Activated CD4-positive, CD25-positive, alpha-beta regulatory T cell treated with anti-CD3 and anti-CD28 coated beads, Interleukin-2, amount 50 U/mL, for 24 hours (primary cell): ENCODE measurements at regions not wholly inside any gene's neighbourhood (a gene's known extent, or its start where the extent isn't known, plus 50 kb on each side); places are given as distances from the start of the nearest gene placed in this dataset.

Experiments
- ATAC-seq, 2 donors: fragments of 150-1000 bp; cut with Tn5 transposase; one replicate each; pipeline ENCODE4 v1.10.0; 2021; ENCODE audit warnings: mild to moderate bottlenecking in 1 of 2, moderate library complexity in 1 of 2

DNA sequence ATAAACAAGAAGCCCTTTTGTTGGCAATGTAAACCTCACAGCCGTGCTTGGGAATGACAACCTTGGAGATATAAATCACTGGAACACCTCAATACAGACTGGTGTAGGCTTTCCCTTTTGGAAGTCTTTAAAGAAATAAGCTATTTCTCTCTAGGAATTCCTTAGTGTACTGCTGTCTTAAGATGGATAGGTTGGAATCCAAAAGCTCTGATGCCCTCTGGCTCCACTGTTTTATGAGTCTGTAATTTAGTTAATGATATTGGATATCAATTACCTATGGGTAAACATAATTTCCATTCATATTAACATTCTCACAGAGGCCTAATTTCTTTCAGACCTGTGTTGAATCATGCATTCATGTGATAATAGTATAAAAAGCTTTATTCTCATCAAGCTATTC is 435.9 kb upstream of the MPDZ start:
- no peak for ATAC-seq

GRCh38 chr9:13707612-13708576 is 428.4 kb upstream of the MPDZ start:
- no peak for ATAC-seq

- no peak for ATAC-seq
These were observed 426.4 kb upstream of the MPDZ start for GRCh38 chr9:13705918-13706317.

GRCh38 chr9:13705373-13705772 is 425.9 kb upstream of the MPDZ start:
- no peak for ATAC-seq

DNA sequence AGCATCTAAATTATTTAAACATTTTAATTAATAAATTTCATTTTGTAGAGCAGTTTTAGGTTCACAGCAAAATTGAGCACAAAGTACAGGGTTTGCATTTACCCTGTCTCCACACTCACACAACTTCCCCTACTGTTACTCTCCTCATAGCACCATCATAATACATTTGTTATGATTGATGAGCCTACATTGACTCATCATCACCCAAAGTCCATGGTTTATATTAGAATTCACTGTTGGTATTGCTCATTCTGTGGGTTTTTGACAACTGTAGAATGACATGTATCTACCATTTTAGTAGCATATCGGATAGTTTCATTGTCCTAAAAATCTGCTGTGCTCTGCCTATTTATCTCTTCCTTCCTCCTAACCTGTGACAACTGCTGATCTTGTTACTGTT is 411.1 kb upstream of the MPDZ start:
- ATAC-seq = no peak

DNA sequence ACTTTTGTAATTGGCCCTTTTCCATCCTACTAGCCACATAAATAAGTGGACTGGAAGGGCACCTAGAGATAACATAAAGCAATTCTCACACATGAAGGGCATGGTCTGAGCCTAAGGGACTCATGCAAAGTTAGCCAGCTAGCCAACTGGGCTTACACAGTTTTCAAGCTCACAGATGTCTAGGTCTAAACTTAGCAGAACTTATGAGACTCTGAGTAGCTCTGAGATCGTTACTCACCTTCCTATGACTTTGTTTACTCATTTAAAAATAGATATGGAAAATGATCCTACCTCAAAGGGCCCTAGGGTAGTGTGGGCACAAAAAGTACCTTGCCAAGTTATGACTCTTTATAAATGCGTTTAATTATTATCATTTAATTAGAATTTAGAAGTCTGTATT is 410.4 kb upstream of the MPDZ start:
- ATAC-seq = no peak

DNA sequence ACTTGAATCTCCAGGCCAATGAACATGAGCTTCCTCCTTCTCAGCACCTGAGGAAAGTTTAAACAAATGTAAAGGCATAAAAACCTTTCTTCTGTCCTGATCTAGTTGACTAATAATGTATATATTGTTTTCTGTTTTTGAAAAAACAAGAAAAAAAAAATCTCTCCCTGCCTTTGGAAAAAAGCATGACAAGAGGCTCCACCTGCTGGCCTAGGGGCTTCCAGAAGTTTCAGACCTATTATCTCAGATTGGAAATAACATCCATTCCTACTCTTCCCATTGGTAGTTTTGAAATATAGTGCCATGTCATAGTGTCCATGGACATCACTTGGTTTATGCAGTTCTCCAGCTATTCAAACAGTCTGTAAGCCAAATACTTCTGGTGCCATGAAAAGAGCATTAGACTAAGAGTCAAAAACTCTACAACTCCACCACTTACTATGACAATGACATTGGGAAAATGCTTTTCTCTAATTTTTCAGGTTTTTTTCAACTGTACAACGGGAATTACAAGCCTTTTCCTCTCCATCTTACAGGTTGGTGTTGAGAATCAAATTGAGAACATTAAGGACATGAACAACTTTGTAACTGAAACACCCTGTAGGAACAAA is 409.6 kb upstream of the MPDZ start:
- no peak for ATAC-seq

DNA sequence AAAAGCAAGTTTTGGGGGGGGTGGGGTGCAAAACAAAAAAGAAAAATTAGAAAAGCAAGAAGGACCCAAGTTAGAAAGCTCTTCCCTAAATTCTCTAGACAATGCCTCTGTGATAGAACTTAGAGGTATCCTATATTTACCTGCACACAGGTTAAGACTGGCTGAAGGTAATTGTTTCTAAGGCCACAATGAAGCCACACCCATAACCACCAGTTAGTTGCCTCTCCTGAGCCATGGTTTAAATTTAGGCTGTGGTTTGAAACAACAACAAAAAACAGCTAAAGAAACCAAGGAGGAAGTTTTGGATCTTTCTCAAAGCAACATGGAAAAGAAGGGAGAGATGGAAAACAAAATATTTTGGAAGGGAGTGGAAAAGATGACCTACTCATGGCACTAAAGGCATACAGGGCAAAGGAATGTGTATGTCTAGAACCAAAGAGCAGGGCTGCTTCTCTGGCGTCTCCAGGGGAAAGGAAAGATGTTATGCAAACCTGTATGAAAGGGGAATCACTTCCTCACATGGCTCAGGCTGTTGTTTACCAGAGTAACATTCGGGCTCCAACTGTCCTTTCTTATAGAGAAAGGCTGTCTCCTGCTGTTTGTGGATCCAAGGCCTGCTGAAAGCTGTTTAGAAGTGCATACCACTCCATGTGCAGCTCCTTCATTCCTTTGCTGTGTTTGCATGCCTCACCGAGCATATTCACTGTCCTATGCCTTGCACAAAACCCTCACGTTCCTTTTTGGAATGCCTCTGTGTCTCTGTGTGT is 408.9 kb upstream of the MPDZ start:
- no peak for ATAC-seq

GRCh38 chr9:13684656-13685055 is 405.2 kb upstream of the MPDZ start:
- ATAC-seq = no peak

DNA sequence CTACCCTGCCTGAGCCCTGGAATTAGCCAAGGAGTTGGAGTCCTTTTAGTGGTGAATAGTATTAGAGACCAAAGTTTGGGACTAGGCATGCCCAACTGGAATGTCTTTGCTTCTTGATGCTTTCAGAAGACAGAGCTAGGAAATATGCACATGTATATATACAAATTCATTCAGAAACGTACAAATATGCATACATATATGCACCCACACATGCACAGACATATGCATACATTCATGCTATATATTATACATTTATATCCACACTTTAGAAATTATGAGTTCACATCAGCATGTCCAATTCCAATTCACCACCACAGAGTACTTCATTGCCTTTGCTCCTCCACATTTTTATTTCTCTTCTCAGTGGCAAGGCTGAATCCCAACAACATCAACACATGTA is 398.3 kb upstream of the MPDZ start:
- ATAC-seq = no peak

- ATAC-seq = no peak
These were observed 396.1 kb upstream of the MPDZ start for GRCh38 chr9:13675638-13676000.

DNA sequence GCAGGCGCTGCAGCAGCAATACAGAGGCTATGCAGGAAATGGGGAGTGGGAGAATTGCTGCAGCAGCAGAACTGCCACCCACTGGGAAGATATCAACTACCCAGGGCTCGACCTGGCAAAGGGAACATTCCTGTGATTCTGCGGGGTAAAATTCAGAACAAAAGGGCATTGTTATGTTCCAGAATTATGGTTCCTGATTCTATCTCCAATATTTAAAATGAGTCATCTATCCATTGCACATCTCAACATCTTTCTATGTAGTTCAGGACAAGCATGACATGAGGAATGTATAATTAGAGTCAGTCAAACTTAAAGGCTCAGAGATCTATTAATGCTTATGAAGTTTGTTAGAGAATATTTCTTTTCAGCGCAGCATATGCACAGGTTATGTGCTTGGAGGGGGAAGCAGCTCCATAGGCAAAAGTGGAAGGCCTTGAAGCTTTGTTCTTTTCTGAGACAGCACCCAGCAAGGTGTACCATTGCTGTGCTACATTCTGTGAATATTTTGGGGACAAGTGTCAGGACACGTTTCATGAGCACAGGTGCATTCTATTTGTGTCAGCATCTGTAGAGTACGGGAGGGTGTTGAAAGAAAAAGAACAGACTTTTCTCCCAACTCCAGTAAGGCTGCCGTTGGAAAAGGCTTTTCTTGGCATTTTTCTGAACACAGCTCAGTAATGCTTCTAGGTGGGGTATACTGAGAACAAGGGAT is 395.6 kb upstream of the MPDZ start:
- no peak for ATAC-seq

GRCh38 chr9:13673348-13673747 is 393.9 kb upstream of the MPDZ start:
- ATAC-seq = no peak

DNA sequence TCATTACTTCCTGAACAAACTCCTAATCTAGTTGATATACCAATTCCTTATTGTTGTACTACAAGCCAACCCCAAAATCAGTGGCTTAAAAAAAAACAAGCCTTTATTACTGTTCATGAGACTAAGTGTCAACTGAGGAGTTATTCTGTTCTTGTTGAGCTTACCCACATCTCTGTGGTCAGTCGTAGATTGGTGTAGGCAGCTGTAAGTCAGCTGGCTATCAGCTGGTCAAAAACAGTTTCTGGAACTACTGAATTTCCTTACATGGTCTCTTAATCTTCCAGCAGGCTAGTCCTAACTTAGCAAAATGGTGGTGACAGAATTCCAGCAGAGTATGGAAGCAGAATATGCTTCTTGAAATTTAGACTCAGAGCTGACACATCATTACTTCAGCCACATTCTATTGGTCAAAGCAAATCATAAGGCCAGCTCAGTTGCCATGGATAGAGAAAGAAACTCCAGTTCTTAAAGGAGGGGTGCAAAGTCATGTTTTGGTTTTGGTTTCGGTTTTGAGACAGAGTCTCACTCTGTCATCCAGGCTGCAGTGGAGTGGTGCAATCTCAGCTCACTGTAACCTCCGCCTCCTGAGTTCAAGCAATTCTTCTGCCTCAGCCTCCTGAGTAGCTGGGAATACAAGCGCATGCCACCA is 386.1 kb upstream of the MPDZ start:
- no peak for ATAC-seq

DNA sequence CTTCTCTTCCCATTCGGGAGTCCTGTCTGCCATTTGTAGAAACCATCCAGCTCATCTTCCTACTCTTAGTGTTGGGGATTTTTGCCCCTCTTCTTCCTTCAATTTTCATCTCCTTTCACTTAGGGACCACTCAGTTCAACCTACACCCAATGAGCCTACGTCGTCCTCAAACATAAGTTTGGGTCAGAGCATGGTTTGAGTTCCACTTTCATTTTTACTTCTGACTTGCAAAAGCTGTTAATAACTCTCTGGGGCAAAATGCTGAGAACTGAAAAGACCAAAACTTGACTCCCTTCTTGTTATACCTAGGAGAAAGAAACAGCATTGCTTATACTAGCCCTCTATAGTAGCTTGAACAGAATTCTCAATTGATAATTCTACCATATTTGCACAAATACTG is 381.5 kb upstream of the MPDZ start:
- no peak for ATAC-seq

- no peak for ATAC-seq
These were observed 372.6 kb upstream of the MPDZ start for GRCh38 chr9:13651969-13652663.

DNA sequence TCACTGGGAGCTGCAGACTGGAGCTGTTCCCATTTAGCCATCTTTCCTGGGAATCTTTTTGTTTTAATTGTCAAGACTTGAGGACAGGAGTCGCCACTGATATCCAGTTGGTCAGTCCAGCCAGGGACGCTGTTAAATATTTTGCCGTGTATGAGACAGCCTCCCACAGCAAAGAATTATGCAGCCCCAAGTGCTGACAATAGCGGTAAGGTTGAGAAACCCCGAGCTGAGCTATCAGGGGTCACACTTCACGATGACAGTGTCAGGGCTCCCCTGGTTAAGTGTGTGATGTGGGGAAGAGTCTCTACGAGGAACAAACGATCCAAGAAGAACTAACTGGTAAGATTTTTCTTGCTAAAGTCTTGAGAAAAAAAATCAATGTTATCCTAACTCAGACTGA is 372.0 kb upstream of the MPDZ start:
- no peak for ATAC-seq

DNA sequence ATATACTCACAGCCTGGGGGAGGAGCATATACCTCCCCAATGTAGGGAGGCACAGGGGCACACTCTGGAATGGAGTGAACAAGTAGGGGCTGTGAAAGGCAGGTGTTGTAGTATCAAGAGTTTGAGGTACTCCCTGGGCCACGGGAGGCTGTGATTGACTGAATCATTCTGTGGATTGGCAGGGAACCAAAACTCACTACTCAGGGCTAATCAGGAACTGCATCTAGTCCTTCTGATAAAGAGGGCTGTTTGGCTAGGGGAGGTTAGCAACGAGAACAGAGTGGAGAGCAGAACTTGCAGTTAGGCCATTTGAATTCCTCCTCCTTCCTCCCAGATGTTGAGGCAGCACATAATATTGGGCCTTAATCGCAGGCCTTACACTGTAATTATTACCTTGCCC is 369.2 kb upstream of the MPDZ start:
- ATAC-seq = no peak

DNA sequence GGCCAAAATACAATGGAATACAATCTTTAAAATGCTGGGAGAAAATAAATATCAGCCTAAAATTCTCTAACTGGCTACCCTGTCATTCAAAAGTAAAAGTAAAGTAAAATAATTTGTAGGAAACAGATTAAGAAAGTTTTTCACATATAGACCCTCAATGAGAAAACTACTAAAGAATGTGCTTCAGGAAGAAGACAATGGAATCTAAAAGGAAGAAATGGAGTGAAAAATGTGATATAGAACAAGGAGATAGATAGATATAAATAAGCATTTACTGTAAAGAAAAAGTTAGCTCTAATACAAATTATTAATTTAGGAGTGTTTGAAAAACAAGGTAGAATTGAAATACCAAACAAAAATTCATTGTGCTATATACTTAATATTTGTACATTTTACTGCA is 368.6 kb upstream of the MPDZ start:
- ATAC-seq = no peak

GRCh38 chr9:13646500-13647021 is 367.1 kb upstream of the MPDZ start:
- no peak for ATAC-seq

DNA sequence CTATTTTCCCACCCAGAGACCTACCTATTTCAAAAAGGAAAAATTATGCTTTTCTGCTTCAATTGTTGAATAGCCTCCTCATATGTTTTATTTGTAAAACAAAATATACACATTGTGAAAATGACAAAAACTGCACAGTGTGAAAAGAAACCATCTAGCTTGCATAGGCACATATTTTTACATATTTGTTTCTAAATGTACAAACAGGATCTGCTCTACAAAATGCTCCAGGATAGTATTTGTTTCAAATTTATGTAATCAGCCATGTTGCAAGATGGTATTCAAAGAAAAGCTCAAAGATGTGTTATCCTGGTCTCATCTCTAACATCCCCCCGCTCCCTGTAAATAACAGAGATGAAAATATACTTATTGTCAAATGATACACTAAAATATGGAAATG is 366.1 kb upstream of the MPDZ start:
- no peak for ATAC-seq

- no peak for ATAC-seq
These were observed 365.2 kb upstream of the MPDZ start for GRCh38 chr9:13644675-13645074.
